GM19455 (cell line): ENCODE measurements at regions not wholly inside any gene's neighbourhood (a gene's known extent, or its start where the extent isn't known, plus 50 kb on each side); places are given as distances from the start of the nearest gene placed in this dataset.
"Not testable (repeated sequence)": the region's sequence is repeated elsewhere in the genome, so short reads cannot be mapped to it uniquely, and the experiment has no call there.

Experiments used
- ATAC-seq: cut with Tn5 transposase; IDR thresholded peaks from one replicate; pipeline ENCODE4 v1.9.1; 2021; ENCODE audit not compliant: unreplicated experiment

DNA sequence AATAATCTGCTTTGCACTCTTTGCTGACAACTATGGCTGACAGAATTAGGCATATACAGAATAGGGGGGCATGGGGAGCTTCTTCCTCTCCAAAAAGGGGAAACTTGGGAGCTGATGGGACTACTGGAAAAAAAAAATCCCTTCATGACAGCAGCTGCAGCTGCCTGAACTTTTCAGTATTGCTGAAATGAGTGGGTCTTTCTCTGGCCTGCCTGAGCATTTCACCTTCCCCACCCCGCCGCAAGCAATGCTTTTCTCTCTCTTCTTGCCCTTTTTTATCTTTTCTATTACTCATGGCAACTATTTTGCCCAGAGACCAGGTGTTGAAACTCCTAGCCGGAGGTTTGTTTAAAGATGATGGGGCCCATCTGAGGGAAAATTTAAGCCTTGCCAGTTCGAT is 244.9 kb downstream of the SEMA3D start:
- no peak for ATAC-seq

DNA sequence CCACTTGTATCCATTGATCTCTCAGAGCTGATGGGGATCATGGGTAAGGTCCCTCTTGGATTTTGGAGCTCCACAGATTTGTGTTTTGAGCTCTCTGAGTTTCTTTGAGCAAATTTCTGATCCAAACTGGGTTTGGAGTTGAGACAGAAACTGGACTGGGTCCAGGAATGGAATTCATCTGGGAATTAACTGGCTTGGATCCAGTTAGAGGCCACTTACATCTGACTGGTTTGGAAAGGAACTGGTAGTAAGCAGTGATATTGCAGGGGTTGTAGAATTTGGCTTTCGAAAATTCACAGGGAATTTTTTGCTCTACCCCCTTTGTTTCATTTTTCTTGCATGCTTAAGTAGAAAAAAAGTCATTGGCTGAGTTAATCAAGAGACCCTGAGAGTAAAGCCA is 245.6 kb downstream of the SEMA3D start:
- ATAC-seq: no peak

DNA sequence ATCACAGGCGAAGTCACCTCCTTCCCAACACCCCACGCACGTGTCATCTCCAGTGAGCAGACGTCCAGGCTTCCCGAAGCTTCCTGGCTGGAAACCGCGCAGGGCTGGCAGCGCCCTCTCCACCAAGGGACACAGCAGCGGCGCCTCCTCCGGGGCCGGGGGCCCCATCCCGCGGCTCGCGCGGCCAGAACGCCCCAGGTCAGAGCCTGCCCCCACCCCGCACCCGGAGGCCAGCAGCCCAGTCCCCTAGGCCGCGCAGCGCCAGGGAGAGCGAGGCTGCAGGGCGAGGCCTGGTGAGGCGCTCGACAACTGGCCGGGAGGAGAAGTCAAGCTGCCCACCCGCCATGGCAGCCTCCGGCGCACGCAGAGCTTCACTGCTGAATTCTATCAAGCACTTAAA is 247.0 kb downstream of the SEMA3D start:
- no peak for ATAC-seq

DNA sequence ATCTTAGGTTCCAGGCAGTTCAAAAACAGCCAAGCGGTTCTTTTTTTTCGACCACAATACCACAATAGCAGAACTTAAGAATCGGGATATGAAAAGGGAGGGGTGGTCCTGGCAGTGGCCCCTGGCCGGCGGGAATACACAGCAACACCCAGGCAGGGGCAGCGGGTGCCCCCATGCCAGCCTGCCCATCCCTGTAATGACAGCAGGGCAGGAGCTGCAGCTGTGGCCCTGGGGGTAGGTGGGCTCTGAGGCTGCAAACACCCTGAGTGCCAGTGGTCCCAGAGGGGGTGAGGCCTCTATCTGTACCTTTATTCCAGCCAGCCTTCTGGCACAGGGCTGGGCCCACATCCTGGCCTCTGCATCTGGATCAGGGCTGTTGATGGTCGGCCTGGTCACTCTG is 247.4 kb downstream of the SEMA3D start:
- no peak for ATAC-seq

DNA sequence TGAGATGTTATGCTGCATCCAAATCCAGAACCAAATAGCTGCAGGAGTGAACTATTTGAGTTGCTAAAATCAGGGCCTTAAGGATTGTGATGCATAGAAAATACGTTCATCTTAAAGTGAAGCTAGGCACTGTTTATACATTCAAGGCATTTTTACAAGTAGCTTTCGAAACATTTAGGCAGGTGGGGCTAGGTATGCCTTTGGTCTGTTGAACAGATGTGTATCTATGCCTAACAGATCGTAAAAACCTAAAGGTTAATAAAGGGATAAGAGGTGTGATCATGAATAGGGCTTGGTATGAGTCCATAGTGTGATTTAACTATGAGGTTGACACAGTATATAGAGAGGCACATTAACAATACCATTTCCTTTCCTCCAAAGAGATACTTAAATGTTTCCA is 262.5 kb downstream of the SEMA3D start:
- no peak for ATAC-seq

DNA sequence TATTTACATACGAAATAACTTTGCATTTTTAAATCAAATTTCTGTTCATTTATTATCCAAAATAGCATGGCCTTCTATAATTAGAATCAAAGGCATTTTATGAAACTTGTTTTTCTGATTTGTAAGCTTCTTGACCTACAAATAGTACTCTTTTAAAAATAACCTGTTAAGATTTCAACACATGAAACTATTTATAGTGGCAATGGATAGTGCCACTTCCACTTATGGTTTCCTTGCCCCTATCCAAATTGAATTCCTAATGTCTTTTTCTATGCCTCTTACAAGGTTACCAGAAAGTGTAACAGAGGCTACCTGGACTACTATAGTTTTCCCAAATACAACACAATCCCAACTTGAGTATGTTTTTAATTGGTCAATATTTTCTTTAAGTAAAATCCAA is 263.5 kb downstream of the SEMA3D start:
- no peak for ATAC-seq

DNA sequence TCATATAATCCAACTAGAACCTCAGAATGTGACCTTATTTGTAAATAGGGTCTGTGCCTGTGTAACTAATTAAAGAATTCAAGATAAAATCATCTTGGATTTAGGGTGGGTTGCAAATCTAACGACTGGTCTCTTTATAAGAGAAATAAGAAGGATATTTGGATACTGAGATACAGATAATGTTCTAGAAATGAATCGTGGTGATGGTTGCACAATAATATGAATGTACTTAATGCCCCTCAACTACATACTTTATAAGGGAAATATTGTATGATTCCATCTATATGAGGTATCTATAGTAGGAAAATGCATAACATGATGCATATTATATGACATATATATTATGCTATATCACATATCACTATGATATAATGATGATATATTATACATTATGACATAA is 265.7 kb downstream of the SEMA3D start:
- ATAC-seq: no peak

DNA sequence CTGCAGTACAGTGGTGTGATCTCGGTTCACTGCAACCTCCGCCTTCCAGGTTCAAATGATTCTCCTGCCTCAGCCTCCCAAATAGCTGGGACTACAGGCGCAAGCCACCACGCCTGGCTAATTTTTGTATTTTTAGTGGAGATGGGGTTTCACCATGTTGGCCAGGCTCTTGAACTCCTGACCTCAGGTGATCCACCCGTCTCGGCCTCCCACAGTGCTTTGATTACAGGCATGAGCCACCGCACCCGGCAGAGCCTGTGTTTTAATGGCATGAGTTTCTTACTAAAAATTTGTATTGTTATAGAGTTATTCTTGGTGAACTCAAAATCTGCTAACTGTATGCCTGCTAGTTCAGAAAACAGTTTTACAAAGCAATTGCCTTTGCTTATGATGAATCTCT is 269.9 kb downstream of the SEMA3D start:
- not testable (repeated sequence) for ATAC-seq

DNA sequence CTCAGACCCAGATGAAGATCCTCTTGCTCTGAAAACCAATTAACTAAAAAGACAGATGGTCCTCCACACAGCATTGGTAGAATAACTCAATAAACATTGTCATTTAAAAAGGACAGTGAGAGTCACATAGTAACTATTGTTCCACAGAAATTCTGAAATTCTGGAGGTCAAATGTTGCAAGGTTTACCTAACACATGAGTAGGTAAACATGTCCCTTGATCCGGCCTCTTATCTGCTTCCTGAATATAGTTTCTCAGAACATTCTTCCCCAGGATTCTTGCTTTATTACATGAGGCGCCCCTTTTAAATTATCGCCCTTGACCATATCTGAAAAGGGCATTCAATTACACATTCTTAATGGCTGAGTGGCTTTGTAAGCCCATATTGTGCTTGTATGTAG is 270.7 kb downstream of the SEMA3D start:
- no peak for ATAC-seq

DNA sequence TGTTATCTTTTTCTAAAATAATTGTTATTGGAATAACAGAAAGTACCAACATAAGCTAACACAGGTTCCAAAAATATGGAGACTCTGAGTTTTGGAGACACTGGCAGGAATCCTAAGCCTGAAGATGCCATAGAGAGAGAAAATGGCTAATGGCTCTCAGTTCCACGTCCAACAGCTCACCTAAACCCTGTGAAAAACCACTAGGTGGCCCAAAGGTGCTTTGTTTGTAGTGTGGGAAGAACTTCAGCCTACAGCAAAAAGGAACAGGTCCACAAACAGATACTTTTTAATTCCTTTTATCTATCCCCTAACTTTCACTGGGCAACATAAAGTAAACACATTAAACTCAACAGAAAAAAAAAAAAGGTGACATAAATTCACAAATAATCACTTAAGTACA is 272.3 kb downstream of the SEMA3D start:
- no peak for ATAC-seq

DNA sequence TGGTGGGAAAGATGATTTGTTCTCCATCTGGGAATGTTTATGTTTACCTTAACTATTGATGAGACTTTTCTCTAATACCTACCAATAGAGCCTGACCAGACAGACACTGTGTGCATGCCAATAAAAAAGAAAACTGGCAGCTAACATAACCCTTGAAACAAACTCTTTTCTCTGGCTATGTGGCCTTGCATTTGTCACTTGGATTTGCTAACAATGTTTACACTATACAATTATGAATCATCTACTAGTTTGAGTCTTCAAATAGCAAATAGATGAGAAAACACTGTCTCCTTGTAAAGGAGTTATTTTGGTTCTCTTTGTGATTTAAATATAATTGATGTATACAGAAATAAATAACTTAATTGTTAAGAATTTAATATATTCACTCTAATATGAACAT is 273.1 kb downstream of the SEMA3D start:
- no peak for ATAC-seq

DNA sequence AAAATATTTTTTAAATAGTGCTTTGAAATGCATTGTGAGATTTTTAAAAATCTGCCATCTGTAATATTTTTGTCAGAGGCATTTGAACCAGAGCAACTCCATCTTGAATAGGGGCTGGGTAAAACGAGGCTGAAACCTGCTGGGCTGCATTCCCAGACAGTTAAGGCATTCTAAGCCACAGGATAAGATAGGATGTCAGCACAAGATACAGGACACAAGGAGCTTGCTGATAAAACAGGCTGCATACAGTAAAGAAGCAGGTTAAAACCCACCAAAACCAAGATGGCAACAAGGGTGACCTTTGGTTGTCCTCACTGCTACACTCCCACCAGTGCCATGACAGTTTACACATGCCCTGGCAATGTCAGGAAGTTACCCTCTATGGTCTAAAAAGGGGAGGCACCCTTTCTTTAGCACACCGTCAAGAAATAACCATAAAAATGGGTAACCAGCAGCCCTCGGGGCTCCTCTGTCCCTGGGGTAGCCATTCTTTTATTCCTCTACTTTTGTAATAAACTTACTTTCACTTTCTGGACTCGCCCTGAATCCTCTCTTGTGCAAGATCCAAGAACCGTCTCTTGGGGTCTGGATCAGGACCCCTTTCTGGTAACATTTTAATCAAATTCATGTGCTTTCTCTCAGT is 273.7 kb downstream of the SEMA3D start:
- ATAC-seq: no peak

DNA sequence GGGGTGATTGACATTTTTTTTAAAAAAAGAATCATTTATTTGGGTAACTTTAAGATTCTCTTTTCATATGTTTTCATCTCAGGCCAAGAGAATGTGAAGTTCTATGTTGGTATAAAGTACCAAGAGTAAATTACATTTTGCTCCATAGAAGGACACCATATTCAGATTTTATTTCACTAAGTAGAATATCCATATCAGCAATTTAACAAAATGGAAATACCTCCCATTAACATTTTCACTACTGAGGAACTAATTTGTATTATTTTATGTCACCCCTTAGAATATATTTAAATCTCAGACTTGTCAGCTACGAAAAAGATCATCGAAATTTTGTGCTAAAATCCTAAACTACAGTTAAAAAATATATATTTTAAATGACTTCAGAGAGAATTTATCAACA is 274.3 kb downstream of the SEMA3D start:
- ATAC-seq: no peak

DNA sequence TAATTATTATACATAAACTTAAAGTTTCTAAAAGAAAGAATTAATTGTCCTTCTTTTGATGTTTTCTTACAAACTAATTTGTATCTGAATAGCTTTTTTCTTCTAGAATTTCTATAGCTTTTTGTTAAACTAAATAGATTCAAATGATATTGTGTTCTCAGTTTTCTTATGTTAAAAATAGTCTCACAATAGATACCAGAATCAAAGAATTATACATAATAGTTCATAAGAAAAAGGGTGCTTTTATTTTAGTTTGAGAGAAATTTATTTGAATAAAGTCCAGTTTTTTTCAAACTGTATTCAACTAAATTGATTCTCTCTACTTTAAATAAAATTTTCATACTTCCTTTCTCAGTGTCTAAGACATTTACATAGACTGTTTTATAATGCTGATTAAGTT is 274.8 kb downstream of the SEMA3D start:
- no peak for ATAC-seq

DNA sequence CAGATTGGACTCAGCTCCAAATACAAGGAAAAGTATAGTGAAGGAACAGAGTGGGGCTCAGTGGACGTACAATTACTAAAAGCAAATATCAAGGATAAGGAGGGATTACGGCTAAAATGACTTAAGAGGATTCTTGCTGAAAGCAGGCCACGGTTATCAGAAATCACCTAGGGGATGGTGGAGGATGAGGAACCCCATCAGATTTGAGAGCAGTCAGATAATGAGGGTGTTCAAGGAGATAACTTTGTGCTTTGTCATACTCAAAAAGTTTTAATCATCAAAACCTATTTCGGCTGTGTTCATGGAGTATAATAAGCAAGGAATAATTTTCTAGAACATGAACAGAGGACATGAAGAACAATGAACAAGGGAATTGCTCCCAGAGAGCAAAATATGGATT is 275.8 kb downstream of the SEMA3D start:
- ATAC-seq: no peak

DNA sequence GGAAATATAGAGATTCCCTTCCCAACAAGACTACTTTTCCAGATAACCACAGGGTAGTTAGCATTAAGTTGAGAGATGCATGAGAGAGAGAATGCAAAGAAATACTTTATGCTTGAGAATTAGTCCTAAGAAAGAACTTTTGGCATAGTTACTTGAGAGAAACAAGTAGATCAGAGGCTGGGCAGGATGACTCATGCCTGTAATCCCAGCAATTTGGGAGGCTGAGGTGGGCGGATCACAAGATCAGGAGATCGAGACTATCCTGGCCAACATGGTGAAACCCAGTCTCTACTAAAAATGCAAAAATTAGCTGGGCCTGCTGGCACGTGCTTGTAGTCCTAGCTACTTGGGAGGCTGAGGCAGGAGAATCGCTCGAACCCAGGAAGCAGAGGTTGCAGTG is 276.5 kb downstream of the SEMA3D start:
- not testable (repeated sequence) for ATAC-seq

DNA sequence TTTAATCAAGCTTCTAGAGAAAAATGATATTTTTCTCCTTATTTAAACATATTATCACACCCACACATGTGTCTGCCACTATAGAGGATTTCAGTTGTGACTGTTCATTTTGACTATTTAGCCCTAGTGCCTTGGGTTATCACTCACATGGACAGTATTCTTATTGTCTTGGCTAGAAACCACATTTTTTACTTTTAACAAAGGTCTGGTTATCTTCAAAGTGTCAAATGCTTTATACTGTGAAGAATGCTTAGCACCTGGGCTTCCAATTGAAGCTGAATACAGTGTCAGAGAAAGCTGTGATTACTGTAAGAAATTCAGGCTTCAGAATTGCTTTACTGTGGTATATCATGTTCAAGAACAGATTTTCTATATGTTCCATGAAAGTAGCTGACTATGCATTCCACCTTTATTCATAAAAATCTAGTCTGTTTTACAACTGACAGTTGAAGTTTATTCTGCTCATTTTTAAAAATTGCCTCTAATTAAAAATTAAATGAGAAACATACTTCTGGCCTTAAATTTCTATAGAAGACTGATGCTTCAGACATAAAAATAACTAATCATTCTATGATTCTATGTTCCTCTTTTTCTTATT is 278.6 kb downstream of the SEMA3D start:
- no peak for ATAC-seq

DNA sequence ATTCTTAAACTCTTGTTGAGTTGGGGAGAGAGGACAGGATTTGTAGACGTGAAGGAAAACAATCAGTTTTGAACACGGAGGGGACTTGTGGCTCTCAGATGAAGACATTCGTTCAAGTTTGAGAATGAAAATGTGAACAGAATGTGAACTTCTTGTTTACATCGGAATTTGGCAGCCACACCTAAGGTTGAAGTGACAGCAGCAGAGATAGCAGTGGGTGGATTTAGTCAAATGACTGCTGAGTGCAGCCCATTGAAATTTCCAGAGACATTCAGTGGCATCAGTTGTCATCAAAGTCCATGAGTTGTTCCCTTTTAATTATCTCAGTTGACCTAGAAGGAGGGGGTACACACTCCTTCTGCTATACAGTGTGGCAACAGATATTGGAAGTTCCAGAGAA is 280.0 kb downstream of the SEMA3D start:
- no peak for ATAC-seq

DNA sequence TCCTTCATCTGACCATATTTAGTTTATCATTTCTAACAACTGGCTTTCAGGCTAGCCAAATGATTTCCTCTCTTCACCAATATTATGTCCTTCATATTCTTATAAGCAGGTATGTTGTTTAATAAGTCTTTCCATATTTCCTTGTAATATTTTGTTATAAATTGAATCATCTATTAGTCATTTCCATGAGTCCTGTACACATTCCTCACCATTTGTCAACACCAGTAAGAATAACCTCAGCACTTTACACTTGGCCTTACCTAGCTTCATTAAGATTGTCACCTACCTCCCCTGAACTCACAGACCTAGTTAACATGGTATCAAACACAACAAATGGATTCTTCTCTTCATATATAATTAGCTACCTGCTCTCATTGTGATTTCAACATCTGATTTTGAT is 282.3 kb downstream of the SEMA3D start:
- no peak for ATAC-seq

DNA sequence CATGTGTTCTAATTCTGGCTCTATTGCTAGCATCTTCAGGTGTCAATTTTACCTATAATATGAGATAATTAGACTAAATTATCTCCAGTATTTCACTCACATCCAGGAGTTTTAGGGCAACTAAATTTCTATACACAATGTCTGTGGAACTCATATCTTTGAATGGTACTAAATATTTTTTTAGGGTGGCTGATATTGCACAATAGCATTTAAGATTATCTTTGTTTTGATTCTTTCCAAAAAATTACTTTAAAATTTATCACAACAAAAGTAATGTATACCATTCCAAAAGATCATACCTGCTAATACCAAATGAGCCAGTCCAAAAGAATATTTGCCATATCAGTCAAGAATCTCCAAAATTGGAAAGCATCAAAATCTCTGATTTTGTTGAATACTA is 285.5 kb downstream of the SEMA3D start:
- no peak for ATAC-seq

DNA sequence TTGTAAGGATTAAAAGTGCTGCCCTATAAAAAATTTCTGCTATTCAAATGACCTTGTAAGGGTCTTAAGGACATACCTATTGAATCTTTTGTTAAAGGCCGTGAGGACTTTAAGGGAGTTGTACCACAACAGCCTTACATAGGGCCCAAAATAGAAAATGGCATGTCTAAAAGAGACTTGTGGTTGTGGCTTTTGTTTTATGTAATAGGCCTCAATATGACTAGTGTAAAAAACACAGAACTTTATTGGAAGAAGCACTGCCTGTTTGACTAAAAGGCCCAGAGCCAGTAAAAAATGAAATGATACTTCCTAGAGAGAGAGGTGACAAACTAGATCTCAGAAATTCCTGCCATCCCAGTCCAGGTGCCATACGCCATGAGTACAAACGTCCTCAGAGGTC is 286.6 kb downstream of the SEMA3D start:
- no peak for ATAC-seq

DNA sequence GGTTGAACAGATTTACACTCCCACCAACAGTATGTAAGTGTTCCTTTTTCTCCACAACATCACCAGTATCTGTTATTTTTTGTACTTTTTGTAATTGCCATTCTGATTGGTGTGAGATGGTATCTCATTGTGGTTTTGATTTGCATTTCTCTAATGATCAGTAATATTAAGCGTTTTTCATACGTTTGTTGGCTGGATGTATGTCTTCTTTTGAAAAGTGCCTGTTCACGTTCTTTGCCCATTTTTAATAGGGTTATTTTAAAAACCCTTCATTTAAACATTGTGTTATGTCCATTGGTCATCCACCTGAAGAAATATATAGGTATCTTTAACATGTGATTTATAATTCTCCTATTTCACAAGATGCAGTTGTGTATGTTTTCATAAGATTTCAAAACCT is 291.3 kb downstream of the SEMA3D start:
- ATAC-seq: no peak

DNA sequence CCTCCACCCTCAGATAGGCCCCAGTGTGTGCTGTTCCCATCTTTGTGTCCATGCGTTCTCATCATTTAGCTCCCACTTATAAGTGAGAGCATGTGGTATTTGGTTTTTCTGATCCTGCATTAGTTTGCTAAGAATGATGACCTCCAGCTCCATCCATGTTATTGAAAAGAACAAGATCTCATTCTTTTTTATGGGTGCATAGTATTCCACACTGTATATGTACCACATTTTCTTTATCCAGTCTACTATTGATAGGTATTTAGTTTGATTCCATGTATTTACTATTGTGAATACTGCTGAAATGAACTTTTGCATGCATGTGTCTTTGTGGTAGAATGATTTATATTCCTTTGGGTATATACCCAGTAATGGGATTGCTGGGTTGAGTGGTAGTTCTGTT is 303.3 kb downstream of the SEMA3D start:
- not testable (repeated sequence) for ATAC-seq
